Progenitor cell of endocrine pancreas (in vitro differentiated cells): ENCODE measurements at regions not wholly inside any gene's neighbourhood (a gene's known extent, or its start where the extent isn't known, plus 50 kb on each side); places are given as distances from the start of the nearest gene placed in this dataset.

ENCODE experiments used
- DNase-seq: peaks from one replicate; pipeline ENCODE4 v3.0.0; 2021; ENCODE audit warnings: low spot score; ENCODE audit not compliant: unreplicated experiment
- H3K27ac Mint-ChIP-seq: 2 replicates; pipeline ENCODE4 v1.8.0; 2021; ENCODE audit warnings: mild to moderate bottlenecking, moderate library complexity, mixed read lengths
- H3K27me3 Mint-ChIP-seq: 2 replicates; pipeline ENCODE4 v1.8.0; 2021; ENCODE audit warnings: mixed read lengths
- H3K36me3 Mint-ChIP-seq: 2 replicates; pipeline ENCODE4 v1.8.0; 2022; ENCODE audit warnings: mixed read lengths; ENCODE audit not compliant: insufficient read depth
- H3K4me1 Mint-ChIP-seq: 2 replicates; pipeline ENCODE4 v1.8.0; 2021; ENCODE audit warnings: low read depth, mixed read lengths
- H3K4me3 Mint-ChIP-seq: 2 replicates; pipeline ENCODE4 v1.8.0; 2021; ENCODE audit warnings: low read depth, mild to moderate bottlenecking, moderate library complexity, mixed read lengths
- H3K9me3 Mint-ChIP-seq: 2 replicates; pipeline ENCODE4 v1.8.0; 2021; ENCODE audit warnings: low read depth, mixed read lengths
- TF ChIP-seq, protein P1 (sequence below): fragments of 200-600 bp; sonication (generic); IDR thresholded peaks from one replicate; pipeline ENCODE4 v1.5.0; 2021; ENCODE audit warnings: antibody characterized with exemption, mild to moderate bottlenecking; ENCODE audit not compliant: unreplicated experiment

DNA sequence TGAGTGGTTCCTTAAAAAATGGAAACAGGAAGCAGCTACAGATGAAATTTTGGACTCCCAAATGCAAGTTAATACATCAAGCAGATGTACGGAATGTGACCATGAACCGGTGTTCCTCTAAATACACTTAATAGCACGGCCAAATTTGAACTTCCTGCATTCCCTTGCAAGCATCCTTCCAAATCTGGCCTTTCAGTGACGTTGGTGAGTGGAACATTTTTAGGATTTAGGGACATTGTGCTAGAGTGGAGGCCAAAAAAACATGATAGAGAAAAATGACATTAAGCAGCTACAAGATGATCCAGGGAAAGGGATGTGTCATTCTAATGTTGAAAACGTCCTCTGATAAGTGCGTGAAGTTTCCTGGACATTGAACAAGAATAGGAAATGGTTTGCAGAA, 62.1 kb downstream of the CTAGE1 start:
- Mint-ChIP-seq H3K4me1 (peaks cover 2% of the 10 kb centered on the region), H3K4me3 (no peak overlapping the region), H3K27me3 (peaks cover 9% of the 10 kb centered on the region), H3K9me3 (no peaks in the 10 kb centered on the region), H3K36me3 (no peaks in the 10 kb centered on the region), H3K27ac (no peak overlapping the region)
- no peak for DNase-seq
- TF ChIP-seq, protein P1, sequence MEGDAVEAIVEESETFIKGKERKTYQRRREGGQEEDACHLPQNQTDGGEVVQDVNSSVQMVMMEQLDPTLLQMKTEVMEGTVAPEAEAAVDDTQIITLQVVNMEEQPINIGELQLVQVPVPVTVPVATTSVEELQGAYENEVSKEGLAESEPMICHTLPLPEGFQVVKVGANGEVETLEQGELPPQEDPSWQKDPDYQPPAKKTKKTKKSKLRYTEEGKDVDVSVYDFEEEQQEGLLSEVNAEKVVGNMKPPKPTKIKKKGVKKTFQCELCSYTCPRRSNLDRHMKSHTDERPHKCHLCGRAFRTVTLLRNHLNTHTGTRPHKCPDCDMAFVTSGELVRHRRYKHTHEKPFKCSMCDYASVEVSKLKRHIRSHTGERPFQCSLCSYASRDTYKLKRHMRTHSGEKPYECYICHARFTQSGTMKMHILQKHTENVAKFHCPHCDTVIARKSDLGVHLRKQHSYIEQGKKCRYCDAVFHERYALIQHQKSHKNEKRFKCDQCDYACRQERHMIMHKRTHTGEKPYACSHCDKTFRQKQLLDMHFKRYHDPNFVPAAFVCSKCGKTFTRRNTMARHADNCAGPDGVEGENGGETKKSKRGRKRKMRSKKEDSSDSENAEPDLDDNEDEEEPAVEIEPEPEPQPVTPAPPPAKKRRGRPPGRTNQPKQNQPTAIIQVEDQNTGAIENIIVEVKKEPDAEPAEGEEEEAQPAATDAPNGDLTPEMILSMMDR: no peak

GRCh38 chr18:22355069-22355468, 62.6 kb downstream of the CTAGE1 start:
- TF ChIP-seq, protein P1: no peak
- Mint-ChIP-seq H3K36me3 (no peaks in the 10 kb centered on the region), H3K4me1 (peaks cover 2% of the 10 kb centered on the region), H3K27ac (no peak overlapping the region), H3K9me3 (no peaks in the 10 kb centered on the region), H3K4me3 (no peak overlapping the region), H3K27me3 (peaks cover 14% of the 10 kb centered on the region)
- DNase-seq: no peak

- Mint-ChIP-seq H3K4me1 (peaks cover 38% of the 10 kb centered on the region), H3K27me3 (peaks cover 19% of the 10 kb centered on the region), H3K9me3 (no peaks in the 10 kb centered on the region), H3K36me3 (no peaks in the 10 kb centered on the region), H3K4me3 (no peak overlapping the region), H3K27ac (no peak overlapping the region)
- no peak for DNase-seq
- TF ChIP-seq, protein P1: no peak
Observed at GRCh38 chr18:22349966-22350365, 67.7 kb downstream of the CTAGE1 start.

DNA sequence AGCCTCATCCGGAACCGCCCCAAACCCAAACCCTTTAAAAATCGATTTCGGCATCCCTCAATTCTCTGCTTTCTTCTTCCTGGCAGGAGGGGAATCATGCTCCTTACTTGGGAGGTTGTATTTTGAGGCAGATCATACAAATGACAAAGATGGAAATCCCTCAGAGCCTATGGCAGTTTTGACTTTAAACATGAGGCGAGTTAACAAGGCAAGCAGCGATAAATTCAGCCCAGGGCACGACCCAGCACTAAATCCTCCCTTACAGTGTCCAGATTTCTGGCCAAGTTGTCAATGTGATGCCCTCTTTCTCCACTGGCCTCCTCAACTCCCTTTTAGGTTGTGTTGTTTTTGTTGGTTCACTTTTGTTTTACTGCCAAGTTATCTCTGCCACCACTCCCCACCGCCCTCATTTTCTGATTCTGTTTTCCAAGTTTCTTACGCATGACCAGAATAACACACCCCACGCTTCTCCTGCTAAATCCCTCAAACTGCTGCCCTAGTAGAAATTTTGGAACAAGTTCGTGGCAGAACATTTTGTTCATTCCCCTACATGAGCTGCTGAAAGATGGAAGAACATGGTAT, 68.3 kb downstream of the CTAGE1 start:
- Mint-ChIP-seq H3K9me3 (no peaks in the 10 kb centered on the region), H3K27ac (peak overlapping the region; percentile 90), H3K27me3 (peaks cover 17% of the 10 kb centered on the region), H3K4me1 (peaks cover 38% of the 10 kb centered on the region), H3K36me3 (no peaks in the 10 kb centered on the region), H3K4me3 (peak overlapping the region; percentile 80)
- TF ChIP-seq, protein P1: no peak
- no peak for DNase-seq

GRCh38 chr18:22348521-22349316, 69.0 kb downstream of the CTAGE1 start:
- H3K27me3 Mint-ChIP-seq: peaks cover 17% of the 10 kb centered on the region

More at GRCh38 chr18:22348521-22349316, 69.0 kb downstream of the CTAGE1 start:
- peak overlapping the region; percentile 80 for H3K4me3 Mint-ChIP-seq
- no peaks in the 10 kb centered on the region for H3K9me3 Mint-ChIP-seq
- no peaks in the 10 kb centered on the region for H3K36me3 Mint-ChIP-seq
- TF ChIP-seq, protein P1: no peak
- DNase-seq: peak; percentile 48
- H3K4me1 Mint-ChIP-seq: peaks cover 39% of the 10 kb centered on the region
- peak overlapping the region; percentile 90 for H3K27ac Mint-ChIP-seq
